GM11168 (cell line): ENCODE measurements at regions not wholly inside any gene's neighbourhood (a gene's known extent, or its start where the extent isn't known, plus 50 kb on each side); places are given as distances from the start of the nearest gene placed in this dataset.

Experiments
- in situ Hi-C: fragments of 300-500 bp; cut with MboI; formaldehyde crosslinking; loops from one replicate; pipeline ENCODE4 v1.12.0; 2022; ENCODE audit warnings: low sequenced_read_pairs; ENCODE audit not compliant: unreplicated experiment

DNA sequence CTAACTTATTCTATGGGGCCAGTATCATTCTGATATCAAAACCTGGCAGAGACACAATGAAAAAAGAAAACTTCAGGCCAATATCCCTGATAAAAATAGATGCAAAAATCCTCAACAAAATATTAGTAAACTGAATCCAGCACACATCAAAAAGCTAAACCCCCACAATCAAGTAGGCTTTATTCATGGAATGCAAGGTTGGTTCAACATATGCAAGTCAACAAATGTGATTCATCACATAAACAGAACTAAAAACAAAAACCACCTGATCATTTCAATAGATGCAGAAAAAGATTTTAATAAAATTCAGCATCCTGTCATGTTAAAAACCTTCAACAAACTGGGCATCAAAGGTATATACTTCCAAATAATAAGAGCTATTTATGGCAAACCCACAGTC is 133.9 kb upstream of the SSTR4 start:
- in situ Hi-C loops = no loop called here

DNA sequence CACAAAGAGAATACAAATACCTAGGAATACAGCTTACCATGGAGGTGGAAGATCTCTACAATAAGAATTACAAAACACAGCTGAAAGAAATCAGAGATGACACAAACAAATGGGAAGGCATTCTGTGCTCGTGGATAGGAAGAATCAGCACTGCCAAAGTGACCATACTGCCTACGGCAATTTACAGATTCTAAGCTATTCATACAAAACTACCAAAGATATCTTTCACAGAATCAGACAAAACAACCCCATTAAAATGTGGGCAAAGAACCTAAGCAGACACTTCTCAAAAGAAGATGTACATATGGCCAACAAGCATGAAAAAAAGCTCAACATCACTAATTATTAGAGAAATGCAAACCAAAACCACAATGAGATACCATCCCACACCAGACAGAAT is 133.2 kb upstream of the SSTR4 start:
- in situ Hi-C loops = no loop called here

DNA sequence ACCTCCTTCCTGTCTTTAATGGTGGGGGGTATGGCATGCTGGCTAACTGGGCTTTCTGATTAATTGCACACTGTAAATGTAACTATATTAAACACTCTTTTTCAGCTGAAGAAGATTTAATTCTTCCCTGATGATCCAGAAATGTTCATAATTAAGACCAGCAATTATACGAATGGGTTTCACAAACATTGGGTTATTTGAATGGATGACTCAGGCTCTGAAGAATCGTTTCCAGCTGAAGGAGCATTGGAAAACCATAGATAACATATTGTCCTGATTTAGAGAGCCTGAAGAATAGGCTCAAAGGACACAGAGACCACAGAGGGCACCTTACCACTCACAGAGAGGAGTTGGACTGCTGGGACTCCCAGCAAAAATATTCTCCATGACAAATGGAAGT is 130.7 kb upstream of the SSTR4 start:
- in situ Hi-C loops = no loop called here

DNA sequence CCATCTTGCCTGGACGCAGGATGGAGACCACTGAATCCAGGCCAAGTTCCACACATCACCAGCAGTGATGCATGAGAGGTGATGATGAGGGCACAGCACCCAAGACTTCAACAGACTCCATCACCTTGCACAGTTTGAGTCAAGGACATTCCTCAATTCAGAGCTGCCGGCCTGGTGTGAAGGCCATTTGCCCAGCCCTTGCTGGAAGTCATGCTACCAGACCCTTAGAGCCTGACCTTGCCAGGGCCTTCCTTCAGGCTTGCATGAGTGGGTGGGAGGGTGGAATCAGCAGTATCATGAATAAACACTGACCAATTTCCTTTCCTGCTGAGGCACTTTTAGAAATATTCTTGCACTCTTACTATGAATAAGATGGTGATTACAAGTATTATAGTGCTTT is 130.2 kb upstream of the SSTR4 start:
- in situ Hi-C loops = no loop called here

DNA sequence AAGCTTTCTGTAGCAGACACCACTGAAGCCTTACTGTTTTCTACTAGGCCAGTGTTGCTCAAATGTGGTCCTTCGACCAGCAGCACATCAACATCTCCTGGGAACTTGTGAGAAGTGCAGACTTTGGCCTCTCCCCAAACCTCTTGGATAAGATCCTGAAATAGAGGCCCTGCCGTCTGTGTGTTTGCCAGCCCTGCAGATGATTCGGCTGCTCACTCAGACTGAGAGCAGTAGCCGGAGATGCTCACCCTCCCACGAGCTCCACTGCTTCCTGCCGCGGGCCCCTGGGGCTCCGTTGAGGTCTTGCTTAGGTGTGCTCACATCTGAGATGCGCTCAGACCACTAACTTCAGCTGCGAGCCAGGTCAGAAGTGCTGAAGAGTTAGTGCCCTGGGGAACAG is 129.5 kb upstream of the SSTR4 start:
- in situ Hi-C loops = no loop called here

DNA sequence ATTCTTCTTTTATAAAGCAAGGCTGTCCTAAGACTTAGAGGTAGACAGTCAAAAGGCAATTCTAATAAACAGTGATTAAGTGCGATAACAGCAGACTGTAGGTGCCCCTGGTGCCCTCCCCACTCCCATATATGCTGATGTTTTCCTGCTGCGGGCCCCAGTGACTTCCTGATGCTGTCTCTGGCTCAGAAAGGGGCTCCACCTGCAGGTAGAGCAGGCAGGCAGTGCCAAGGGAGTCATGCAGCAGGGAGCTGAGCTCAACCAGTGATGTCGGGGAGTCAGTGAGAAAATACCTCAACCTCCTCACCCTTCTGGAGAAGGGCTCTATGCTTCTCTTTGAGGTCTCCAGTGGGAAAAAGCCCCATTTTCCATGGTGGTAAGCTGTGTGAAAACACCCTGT is 126.7 kb upstream of the SSTR4 start:
- in situ Hi-C loops = no loop called here

DNA sequence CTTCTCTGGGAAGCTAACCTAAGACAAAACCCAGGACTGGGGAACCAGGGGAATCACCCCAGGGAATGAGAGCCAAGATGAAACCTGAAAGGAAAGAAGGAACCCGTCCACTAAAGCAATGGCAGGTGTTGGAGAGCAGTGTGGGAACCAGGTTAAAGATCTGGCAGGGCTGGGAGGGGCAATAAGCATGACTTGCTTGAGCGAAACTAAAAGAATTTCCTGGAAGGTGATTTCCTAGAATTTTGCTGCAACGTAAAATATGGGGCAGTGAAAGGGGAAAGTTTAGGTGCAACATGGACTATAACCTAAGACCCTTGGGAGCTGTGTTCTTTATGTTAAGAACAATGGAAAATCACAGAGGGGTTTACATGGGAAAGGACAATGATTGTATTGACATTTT is 126.2 kb upstream of the SSTR4 start:
- in situ Hi-C loops = no loop called here

DNA sequence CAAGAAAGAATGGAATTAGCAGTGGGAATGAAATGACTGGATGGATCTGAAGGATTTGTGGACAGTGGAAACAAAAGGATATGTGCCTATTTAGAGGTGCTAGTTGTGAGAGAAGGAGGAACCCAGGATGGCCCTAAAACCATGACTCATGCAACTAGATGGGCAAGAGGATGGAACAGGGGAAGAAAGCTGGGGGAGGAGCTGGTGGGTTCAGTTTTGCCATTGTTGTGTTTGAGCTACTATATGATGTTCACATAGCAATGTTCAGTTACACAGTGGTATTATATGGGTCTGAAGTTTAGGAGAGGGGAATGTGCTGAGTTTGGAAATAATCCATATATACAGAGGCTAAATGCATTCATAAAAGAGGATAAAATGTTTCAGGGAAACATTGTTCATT is 125.7 kb upstream of the SSTR4 start:
- in situ Hi-C loops = no loop called here

DNA sequence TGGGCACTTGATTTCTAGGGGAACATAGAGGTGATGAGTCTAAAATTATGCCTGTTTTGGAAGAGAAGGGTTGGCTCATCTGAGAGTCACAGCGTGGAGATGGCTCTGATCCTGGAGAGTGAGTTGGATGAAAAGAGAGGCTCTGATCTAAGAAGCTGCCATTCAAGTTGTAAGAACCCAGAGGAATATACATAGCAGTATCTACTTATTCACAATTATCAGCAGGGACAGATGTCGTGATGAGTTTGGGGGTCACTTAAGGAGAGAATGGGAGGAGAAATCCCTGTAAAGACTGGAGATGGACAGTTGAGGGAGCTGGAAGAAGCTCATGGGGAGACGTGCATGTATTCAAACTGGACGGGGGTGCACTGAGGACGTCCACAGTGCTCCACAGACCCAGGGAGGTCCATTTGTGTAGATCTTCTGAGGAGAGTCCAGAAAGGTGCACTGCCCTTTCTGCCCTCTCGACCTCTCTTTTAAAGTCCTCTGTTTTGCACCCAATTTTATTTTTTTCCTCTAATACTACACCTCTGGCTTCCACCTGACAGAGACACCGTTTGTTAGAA is 124.7 kb upstream of the SSTR4 start:
- in situ Hi-C loops = no loop called here

DNA sequence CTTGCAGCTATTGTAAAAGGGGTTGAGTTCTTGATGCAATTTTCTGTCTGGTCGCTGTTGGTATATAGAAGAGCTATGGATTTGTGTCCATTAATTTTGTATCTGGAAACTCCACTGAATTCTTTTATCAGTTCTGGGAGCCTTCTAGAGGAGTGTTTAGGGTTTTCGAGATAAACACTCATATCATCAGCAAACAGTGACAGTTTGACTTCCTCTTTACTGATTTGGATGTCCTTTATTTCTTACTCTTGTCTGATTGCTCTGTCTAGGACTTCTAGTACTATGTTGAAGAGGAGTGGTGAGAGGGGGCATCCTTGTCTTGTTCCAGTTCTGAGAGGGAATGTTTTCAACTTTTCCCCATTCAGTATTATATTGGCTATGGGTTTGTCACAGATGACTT is 120.8 kb upstream of the SSTR4 start:
- in situ Hi-C loops = no loop called here

DNA sequence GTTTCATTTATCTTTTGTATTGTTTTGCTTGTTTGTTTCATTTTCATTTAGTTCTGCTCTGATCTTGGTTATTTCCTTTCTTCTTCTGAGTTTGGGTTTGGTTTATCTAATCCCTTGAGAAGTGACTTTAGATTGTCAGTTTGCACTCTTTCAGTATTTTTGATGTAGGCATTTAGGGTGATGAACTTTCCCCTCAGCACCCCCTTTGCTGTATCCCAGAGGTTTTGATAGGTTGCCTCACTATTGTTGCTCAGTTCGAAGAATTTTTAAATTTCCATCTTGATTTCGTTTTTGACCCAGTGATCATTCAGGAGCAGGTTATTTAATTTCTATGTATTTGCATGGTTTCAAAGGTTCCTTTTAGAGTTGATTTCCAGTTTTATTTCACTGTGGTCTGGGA is 119.6 kb upstream of the SSTR4 start:
- in situ Hi-C loops = no loop called here

DNA sequence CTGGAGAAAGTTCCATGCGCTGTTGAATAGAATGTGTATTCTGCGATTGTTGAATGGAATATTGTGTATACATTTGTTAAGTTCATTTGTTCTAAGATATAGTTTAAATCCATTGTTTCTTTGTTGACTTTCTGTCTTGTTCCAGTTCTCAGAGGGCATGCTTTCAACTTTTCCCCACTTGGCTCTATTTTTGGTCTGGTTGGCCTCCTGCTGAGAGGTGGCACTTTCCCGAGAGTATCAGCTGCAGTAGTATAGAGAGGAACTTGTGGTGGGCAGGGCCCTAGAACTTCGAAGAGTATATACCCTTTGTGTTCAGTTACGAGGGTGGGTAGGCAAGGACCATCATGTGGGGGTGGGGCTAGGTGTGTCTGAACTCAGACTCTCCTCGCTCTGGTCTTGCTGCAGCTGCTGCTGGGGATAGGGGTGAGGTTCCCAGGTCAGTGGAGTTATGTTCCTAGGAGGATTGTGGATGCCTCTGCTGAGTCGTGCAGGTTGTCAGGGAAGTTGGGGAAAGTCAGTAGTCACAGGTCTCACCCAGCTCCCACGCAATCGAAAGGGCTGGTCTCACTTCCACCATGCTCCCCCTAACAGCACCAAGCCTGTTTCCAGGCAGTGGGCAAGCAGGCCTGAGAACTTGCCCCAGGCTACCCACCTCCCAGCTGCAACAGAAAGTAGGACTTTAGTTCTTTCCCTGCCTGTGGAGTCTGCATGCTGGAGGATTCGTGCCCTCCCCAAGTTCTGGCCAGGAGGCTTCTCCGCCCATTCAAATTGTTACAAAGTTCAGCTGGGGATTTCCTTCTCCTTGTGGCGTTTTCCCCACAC is 118.9 kb upstream of the SSTR4 start:
- in situ Hi-C loops = no loop called here

DNA sequence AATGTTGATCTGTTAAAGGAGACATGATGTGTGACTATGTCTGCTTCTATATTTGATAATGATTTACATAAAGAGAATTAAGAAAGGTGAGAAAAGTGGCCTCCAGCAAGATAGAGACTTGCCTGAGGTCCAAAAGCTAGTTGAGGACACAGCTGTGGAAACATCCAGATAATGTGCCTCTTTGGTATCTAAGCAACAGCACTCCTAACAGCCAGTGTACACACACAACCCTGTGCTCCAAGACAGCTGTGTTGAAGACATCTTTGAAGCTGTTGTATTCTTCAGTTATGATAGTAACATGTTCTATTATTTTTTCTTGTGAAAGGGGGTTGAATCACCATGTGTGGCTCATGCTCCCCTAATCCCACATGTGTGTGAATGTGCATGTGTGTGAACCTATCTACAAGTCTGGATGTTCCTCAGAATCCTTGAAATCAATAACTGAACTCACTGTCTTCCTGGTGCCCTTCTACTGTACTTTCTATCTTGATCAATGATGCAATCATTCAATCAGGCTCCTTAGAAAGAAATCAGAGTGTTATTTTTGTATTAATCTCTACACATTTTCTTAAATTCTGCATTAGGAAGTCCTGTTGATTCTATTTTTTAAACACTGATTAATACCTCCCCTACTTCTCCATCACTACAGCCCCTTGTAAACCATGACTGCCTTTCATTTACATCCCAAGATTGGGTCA is 116.7 kb upstream of the SSTR4 start:
- in situ Hi-C loops = no loop called here

DNA sequence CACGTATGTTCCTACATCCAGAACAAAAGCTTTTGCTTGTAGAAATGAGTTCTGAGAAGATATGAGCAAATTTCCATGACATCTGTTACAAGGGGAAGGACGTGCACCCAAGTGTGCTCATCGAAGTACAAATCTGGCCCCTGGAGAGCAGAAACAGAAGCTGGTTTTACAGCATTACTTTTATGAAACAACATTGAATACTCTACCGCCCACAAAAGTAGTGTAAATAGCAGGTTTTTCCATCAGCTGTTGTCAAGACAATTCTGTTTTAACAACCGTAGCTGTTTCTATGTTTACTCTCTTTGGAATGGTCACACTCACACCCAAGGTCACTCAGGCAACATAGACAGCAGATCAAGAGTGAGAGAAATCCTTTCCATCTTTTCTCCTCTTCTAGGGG is 114.2 kb upstream of the SSTR4 start:
- in situ Hi-C loops = no loop called here

DNA sequence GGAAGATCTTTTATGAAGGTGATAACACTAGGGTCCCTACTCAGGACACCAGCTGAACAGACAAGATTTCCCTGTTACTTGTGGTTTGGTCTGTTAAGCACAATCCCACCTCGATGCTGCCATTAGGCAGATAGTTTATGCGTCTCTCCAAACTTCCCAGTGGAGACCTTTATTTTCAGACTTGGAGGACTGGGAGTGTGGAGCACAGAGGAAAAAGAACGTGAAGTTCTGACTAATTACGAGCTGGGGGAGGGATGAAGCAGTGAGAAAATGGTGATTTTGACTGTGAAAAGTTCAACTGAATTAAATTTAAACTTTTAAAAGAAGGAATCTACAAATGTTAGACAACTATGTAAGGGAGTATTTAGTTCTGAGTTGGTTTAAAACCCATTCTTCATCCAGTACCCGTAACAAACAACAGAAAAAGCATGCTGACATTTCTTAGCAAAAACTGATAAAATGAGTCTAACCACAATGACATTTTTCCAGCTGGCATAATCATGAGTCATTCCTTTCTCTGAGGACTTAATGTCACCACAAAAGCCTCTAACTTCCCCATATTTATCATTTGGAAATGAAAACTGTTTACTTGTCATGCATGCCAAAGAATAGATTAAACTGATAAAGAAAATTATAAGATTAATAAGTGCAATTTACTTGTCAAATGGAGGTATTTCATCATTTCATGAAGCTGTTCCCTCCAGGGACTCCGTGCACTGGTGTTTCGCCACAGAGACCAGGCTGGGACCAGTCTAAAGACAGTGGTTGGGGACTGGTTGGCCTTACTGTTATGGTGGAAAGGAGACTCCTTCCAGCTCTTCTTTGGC is 113.3 kb upstream of the SSTR4 start:
- in situ Hi-C loops = no loop called here

DNA sequence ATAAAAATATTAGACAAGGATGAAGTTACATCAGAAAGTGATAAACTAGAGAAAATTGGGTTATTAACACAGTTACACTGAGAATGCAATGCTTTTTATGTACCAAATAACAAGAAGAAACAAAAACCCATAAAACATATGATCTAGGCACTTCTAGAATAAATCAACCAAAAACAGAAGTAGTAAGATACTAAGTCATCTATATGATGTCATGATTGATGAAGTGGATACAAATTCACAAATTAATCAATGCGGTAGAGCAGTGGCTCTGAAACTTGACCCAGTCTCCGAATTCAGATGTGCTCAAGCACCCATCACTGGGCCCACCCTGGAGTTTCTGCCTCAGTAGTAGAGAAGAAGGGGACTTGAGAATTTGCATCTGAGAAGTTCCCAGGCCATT is 112.1 kb upstream of the SSTR4 start:
- in situ Hi-C loops = no loop called here

DNA sequence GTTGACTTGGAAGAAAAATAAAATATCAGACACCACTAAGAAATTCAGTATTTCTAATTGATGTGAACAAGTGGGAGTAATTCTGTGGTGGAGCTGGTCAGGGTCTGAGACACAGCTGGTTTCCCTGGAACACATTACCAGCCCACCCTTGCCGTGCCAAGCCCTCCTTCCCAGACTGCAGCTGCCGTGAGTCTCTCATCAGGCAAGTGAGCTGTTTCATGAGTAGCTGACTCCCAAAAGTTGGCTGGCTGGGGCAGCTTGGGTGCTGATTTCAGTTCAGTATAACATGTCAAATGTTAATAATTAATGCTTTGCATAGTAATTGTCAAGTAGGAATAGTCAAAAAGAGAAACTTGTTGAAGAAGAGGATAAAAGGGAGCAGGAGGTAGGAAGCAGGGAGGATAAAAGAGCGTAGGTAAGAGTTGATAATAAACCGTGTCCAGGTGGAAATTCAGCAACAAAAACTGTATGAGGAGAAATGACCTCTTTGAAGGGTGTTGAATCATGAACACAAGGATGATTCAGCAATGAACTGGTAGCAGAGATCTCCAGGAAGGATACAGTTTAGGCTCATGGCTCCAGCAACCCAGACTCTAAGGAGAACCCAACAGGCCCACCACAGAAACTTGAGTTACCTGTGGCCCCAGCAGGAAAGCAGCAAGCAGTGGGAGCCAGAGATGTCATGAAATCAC is 110.9 kb upstream of the SSTR4 start:
- in situ Hi-C loops = no loop called here

DNA sequence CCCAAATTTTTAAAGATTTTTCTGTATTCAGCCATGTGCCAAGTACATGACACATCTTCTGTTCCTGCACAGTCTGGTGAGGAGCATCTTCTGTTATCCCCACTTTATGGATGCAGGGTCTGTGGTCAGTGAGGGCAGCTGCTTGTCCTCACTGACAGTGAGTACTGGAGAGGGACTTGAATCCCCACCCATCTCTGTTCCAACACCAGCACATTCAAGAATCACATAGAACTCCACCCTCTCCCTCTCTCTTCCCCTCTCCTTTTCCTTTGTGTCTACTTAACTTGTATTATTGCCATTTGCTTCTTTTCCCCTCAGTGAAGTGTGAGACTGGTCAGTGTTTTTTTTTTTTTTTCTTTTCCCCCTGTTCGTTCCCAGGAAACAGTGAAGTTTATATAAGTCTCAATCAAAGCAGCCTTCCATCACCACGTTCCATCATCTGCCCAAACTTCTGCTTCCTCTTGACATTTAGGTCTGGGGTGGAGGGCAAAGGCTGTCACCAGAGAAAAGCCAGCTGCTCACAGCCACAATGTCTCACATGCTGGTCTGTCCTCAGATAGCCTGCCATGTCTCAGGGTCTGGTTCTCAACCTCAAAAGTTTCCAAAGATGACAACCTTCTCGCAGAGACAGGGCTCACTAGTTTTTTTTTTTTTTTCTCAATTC is 110.0 kb upstream of the SSTR4 start:
- in situ Hi-C loops = no loop called here

DNA sequence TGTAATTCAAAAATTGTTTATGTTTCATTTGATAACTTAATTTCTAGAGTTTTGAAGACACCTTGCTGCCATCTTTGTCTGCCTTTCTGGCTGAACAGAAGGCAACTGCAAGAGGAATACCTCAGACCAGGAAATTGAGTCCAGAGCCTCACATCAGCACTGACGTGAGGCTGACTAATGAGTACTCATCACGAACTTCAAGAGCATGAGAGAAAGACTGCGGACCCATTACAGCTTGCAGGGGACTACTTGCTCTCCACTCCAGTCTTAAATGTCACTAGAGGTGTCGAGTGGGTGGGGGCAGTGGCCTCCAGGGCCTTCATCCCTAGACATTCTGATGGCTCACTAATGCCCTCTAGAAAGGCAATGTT is 109.5 kb upstream of the SSTR4 start:
- in situ Hi-C loops = no loop called here

DNA sequence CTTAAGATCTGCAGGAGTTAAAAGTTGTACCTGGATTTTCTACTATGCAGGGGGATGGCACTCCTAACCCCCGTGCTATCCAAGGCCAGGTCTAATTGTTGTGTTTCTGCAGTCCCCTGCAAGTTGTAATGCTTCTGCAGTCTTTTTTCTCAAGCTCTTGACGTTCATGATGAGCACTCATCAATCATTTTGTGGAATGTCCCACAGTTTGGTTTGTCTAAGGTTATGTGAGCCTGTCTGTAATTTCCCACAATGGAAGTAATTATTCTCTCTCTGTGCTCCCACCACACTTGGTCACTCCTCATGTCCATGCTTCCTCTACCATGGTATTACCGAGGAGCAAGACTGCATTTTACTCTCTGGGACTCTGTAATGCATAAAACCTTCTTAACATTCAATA is 107.6 kb upstream of the SSTR4 start:
- in situ Hi-C loops = no loop called here
